ENCODE measurements at regions not wholly inside any gene's neighbourhood (a gene's known extent, or its start where the extent isn't known, plus 50 kb on each side); places are given as distances from the start of the nearest gene placed in this dataset.

GRCh38 chr3:177882124-177882648, 654.0 kb upstream of the KCNMB2 start:
- TF ChIP-seq HIVEP1 (CRISPR knock-in tag; IDR thresholded peaks at IDR 0.05) (no peak), MAFK (conservative IDR thresholded peaks at IDR 0.05 in 1 of 2, IDR thresholded peaks at IDR 0.05 in 1 of 2; ENCODE audit: low read length in 2 of 2) (no peak), ZFX (CRISPR knock-in tag; IDR thresholded peaks at IDR 0.05; ENCODE audit: low read depth) (no peak), ZNF549 (CRISPR knock-in tag; IDR thresholded peaks at IDR 0.05) (no peak), AGO1 (IDR thresholded peaks at IDR 0.05; ENCODE audit: low read depth, low read length, poor library complexity, severe bottlenecking) (no peak), ZNF547 (CRISPR knock-in tag; IDR thresholded peaks at IDR 0.05) (no peak), REPIN1 (CRISPR knock-in tag; IDR thresholded peaks at IDR 0.05; ENCODE audit: borderline replicate concordance, low read depth) (no peak), JUND (CRISPR knock-in tag; IDR thresholded peaks at IDR 0.05) (no peak), TCF7L2 (IDR thresholded peaks at IDR 0.05; ENCODE audit: low read depth, low read length) (no peak)
